K562 (cell line): ENCODE measurements at regions not wholly inside any gene's neighbourhood (a gene's known extent, or its start where the extent isn't known, plus 50 kb on each side); places are given as distances from the start of the nearest gene placed in this dataset.

ENCODE experiments used
- ATAC-seq: fragments of 200-7000 bp; cut with Tn5 transposase; 3 replicates; pipeline ENCODE4 v1.9.1; 2020; ENCODE audit warnings: moderate library complexity
- BruUV-seq: library from RNA; stranded (reverse); fragments of 400-500 nt; replicated peaks from 2 replicates; lab custom pipeline; 2021; lab: Mats Ljungman, UMichigan
- CTCF ChIA-PET: fragments of 300-600 bp; formaldehyde crosslinking; extraction: SDS; loops from one replicate; lab custom pipeline; 2021; ENCODE audit warnings: low intra/inter-chr PET ratio; lab: Yijun Ruan, JAX
- POLR2A ChIA-PET: fragments of 300-600, 350-650 bp; sonication (Branson Sonifier 250); formaldehyde crosslinking; extraction: SDS; loops from one replicate; lab custom pipeline; 2021; ENCODE audit warnings: antibody characterized with exemption, inconsistent platforms; lab: Yijun Ruan, JAX
- DNase-seq, 4 experiments: peaks; one replicate each; pipeline versions ENCODE4 v3.0.0 to v3.0.0-alpha.2; 2011 to 2018; ENCODE audit warnings: low spot score in 3 of 4, mixed read lengths in 3 of 4; ENCODE audit errors: extremely low read depth in 1 of 4
- FAIRE-seq: peaks from 2 replicates; lab custom pipeline; 2011; peaks lifted over from hg19 to GRCh38; lab: Jason Lieb, UNC
- H2AFZ ChIP-seq: 2 replicates; pipeline ENCODE4 v1.6.0; 2011; ENCODE audit warnings: low read depth, low read length, control low read depth, inconsistent platforms
- H3K27ac ChIP-seq: fragments of 200-600 bp; 3 replicates; pipeline ENCODE4 v1.8.0; 2011; ENCODE audit warnings: low read depth, mild to moderate bottlenecking, control low read depth, inconsistent platforms, low read length, moderate library complexity, mixed read lengths; ENCODE audit errors: extremely low read depth
- H3K27me3 ChIP-seq, 2 experiments: fragments of 300-600 bp in 1 of 2; 2 replicates in 1 of 2; 3 replicates in 1 of 2; pipeline versions ENCODE4 v1.6.0 to v1.8.0; 2011; ENCODE audit warnings: inconsistent platforms in 2 of 2, low read length in 2 of 2, mild to moderate bottlenecking in 1 of 2, mixed read lengths in 1 of 2, moderate library complexity in 1 of 2; ENCODE audit not compliant: control insufficient read depth in 2 of 2, insufficient read depth in 2 of 2
- H3K36me3 ChIP-seq: fragments of 300-600 bp; 3 replicates; pipeline ENCODE4 v1.8.0; 2011; ENCODE audit warnings: mild to moderate bottlenecking, low read length, inconsistent platforms; ENCODE audit not compliant: control insufficient read depth, insufficient read depth
- H3K4me1 ChIP-seq, 2 experiments: fragments of 200-600 bp in 1 of 2; replicated peaks in 1 of 2; 2 replicates in 1 of 2; 3 replicates in 1 of 2; pipeline versions ENCODE4 v1.5.1 to v1.8.0; 2011; ENCODE audit warnings: inconsistent platforms in 2 of 2, low read length in 2 of 2, mild to moderate bottlenecking in 1 of 2, mixed read lengths in 1 of 2, moderate library complexity in 1 of 2; ENCODE audit not compliant: control insufficient read depth in 2 of 2, insufficient read depth in 2 of 2
- H3K4me2 ChIP-seq: 2 replicates; pipeline ENCODE4 v1.6.1; 2011; ENCODE audit warnings: low read length, control low read depth, inconsistent platforms, mixed read lengths; ENCODE audit not compliant: insufficient read depth
- H3K4me3 ChIP-seq: fragments of 200-600 bp; sonication (generic), shearing (Covaris generic); 2 replicates; pipeline ENCODE4 v1.5.1; 2016; ENCODE audit warnings: control low read depth, inconsistent platforms
- H3K79me2 ChIP-seq: fragments of 200-600 bp; 3 replicates; pipeline ENCODE4 v1.8.0; 2011; ENCODE audit warnings: low read length, inconsistent platforms; ENCODE audit not compliant: control insufficient read depth, insufficient read depth
- H3K9ac ChIP-seq, 2 experiments: 2 replicates each; pipeline versions ENCODE4 v1.6.0 to v1.6.1; 2011; ENCODE audit warnings: low read depth in 2 of 2, low read length in 2 of 2, control low read depth in 1 of 2, inconsistent platforms in 1 of 2, mild to moderate bottlenecking in 1 of 2, mixed read lengths in 1 of 2; ENCODE audit not compliant: insufficient read depth in 1 of 2
- H3K9me1 ChIP-seq: one replicate; pipeline ENCODE4 v1.6.0; 2011; ENCODE audit warnings: inconsistent platforms, mild to moderate bottlenecking, low read length, moderate library complexity; ENCODE audit not compliant: control insufficient read depth, insufficient read depth
- H3K9me3 ChIP-seq: replicated peaks from 2 replicates; pipeline ENCODE4 v1.5.1; 2011; ENCODE audit warnings: low read depth, low read length, inconsistent platforms; ENCODE audit not compliant: control insufficient read depth, insufficient read depth
- H4K20me1 ChIP-seq: replicated peaks from 2 replicates; pipeline ENCODE4 v1.6.1; 2011; ENCODE audit warnings: low read length, inconsistent platforms, mixed read lengths; ENCODE audit not compliant: control insufficient read depth, insufficient read depth
- ASH1L ChIP-seq: fragments of 450-650 bp; IDR thresholded peaks from 2 replicates; pipeline ENCODE4 v1.6.1; 2018; ENCODE audit warnings: borderline replicate concordance, mild to moderate bottlenecking, low read depth; ENCODE audit not compliant: partially characterized antibody
- C11orf30 ChIP-seq: fragments of 450-650 bp; IDR thresholded peaks from 2 replicates; pipeline ENCODE4 v1.6.1; 2016; ENCODE audit warnings: low read depth, mild to moderate bottlenecking
- CHD2 ChIP-seq: IDR thresholded peaks from 2 replicates; pipeline ENCODE4 v1.6.1; 2011; ENCODE audit warnings: low read depth, low read length
- ETV5 ChIP-seq: sonication (generic); formaldehyde crosslinking; IDR thresholded peaks from 2 replicates; pipeline ENCODE4 v1.4.0; 2020; ENCODE audit warnings: low read depth, mild to moderate bottlenecking, missing genetic modification reagents
- KHSRP ChIP-seq: fragments of 450-650 bp; IDR thresholded peaks from 2 replicates; pipeline ENCODE4 v1.6.1; 2017
- PRDM10 ChIP-seq: fragments of 450-650 bp; IDR thresholded peaks from 2 replicates; pipeline ENCODE4 v1.6.1; 2018; ENCODE audit not compliant: partially characterized antibody
- RBBP5 ChIP-seq: fragments of 200-600 bp; sonication (generic); IDR thresholded peaks from 2 replicates; pipeline ENCODE4 v1.6.1; 2012; ENCODE audit warnings: borderline replicate concordance, mild to moderate bottlenecking, low read length, control low read depth, inconsistent platforms; ENCODE audit not compliant: insufficient read depth, poor library complexity, severe bottlenecking
- RFX1 ChIP-seq: fragments of 450-650 bp; IDR thresholded peaks from 2 replicates; pipeline ENCODE4 v1.6.1; 2016; ENCODE audit warnings: mild to moderate bottlenecking, moderate library complexity
- ZNF12 ChIP-seq: sonication (generic); formaldehyde crosslinking; IDR thresholded peaks from 2 replicates; pipeline ENCODE4 v1.4.0; 2020; ENCODE audit warnings: mild to moderate bottlenecking, missing genetic modification reagents
- ZNF3 ChIP-seq: fragments of 250-450 bp; sonication (Bioruptor Pico); IDR thresholded peaks from 2 replicates; pipeline ENCODE4 v1.5.0; 2021; ENCODE audit warnings: mild to moderate bottlenecking, moderate library complexity
- WGBS: fragments of 100-300 bp; shearing (Covaris generic); methylation state at CpG from one replicate; pipeline ENCODE4 v1.1.6; 2016; ENCODE audit warnings: low coverage, mixed read lengths; ENCODE audit not compliant: insufficient coverage; ENCODE audit errors: missing lambda C conversion rate; 5-methylcytosine and 5-hydroxymethylcytosine counted together
- in situ Hi-C: fragments of 300-500 bp; cut with MboI; formaldehyde crosslinking; loops from 4 replicates; pipeline ENCODE4 v1.15.0; 2018; ENCODE audit warnings: inconsistent platforms, mixed read lengths
- intact Hi-C: fragments of 100-400 bp; cut with micrococcal nuclease; formaldehyde crosslinking; loops from 2 replicates; pipeline ENCODE4 v1.14.2; 2022

GRCh38 chr7:56537952-56538351 is 421.7 kb upstream of the NUPR2 start (continued):
- TF ChIP-seq RBBP5 (no peak), ASH1L (no peak)

GRCh38 chr7:56537477-56537876 is 421.3 kb upstream of the NUPR2 start:
- ChIA-PET CTCF (no interaction called here), POLR2A (no interaction called here)
- Histone ChIP-seq H2AFZ (no peak overlapping the region), H3K4me2 (no peak overlapping the region), H3K27ac (no peak overlapping the region), H3K4me1 (no peaks in the 10 kb centered on the region), H3K27me3 (no peaks in the 10 kb centered on the region), H3K9me1 (no peaks in the 10 kb centered on the region), H3K9ac (no peak overlapping the region), H3K4me3 (no peak overlapping the region), H3K36me3 (no peaks in the 10 kb centered on the region), H3K79me2 (no peaks in the 10 kb centered on the region), H3K9me3 (0 out of 2 replicates have a peak, but pooled peaks cover 2% of the 10 kb centered on the region), H4K20me1 (no peaks in the 10 kb centered on the region)
- DNase-seq, result no peak
- WGBS, result 1% methylated on average over 14 of the region's 20 CpGs
- no peak for FAIRE-seq
- in situ Hi-C loops, result no loop called here
- BruUV-seq, result no TSS peak
- TF ChIP-seq PRDM10 (no peak), ETV5 (no peak), KHSRP (no peak), CHD2 (no peak), C11orf30 (no peak), ZNF12 (CRISPR knock-in tag) (no peak), ZNF3 (CRISPR knock-in tag) (no peak), RFX1 (peak; percentile 36)
- ATAC-seq, result no peak
- intact Hi-C loops, result no loop called here
